SK-N-MC (cell line): ENCODE measurements at regions not wholly inside any gene's neighbourhood (a gene's known extent, or its start where the extent isn't known, plus 50 kb on each side); places are given as distances from the start of the nearest gene placed in this dataset.

Experiments
- EZH2 ChIP-seq: fragments of 200-600 bp; sonication (generic); IDR thresholded peaks from one replicate; pipeline ENCODE4 v1.6.1; 2017; ENCODE audit warnings: antibody characterized with exemption
- POLR2AphosphoS5 ChIP-seq: IDR thresholded peaks from 2 replicates; pipeline ENCODE4 v1.6.1; 2012; ENCODE audit warnings: mild to moderate bottlenecking, low read depth, low read length, borderline replicate concordance

DNA sequence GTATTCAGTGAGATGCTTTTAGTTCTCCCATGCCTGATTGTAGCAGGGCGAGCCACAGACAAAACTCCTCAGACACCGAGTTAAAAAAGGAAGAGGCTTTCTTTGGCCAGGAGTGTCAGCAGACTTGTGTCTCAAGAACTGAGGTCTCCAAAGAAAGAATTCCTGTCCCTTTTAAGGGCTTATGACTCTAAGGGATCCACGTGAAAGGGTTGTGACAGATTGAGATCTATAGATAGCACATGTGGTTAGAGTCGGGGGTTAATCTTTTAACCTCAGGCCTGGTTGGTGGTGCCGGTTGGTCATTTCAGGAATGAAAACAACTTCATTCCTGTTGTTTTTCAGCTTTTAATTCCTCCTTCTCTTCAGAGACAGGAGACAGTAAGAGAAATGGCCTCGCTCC lies 168.8 kb upstream of the GRIK2 start:
- no peak for TF ChIP-seq POLR2AphosphoS5
- no peak for TF ChIP-seq EZH2
